Endothelial cell of umbilical vein (primary cell): ENCODE measurements at regions not wholly inside any gene's neighbourhood (a gene's known extent, or its start where the extent isn't known, plus 50 kb on each side); places are given as distances from the start of the nearest gene placed in this dataset.

ENCODE experiments used
- BruUV-seq: library from RNA; stranded (reverse); fragments of 400-500 nt; replicated peaks from 2 replicates; lab custom pipeline; 2021; lab: Mats Ljungman, UMichigan
- CTCF ChIA-PET: fragments of 300-600, 350-600 bp; sonication (Branson Sonifier 250); formaldehyde crosslinking; loops from one replicate; lab custom pipeline; 2021; ENCODE audit warnings: antibody characterized with exemption, inconsistent platforms; lab: Charles Lee
- POLR2A ChIA-PET: fragments of 300-600, 350-600 bp; sonication (Branson Sonifier 250); formaldehyde crosslinking; loops from one replicate; lab custom pipeline; 2021; ENCODE audit warnings: antibody characterized with exemption, inconsistent platforms; lab: Charles Lee
- DNase-seq: peaks from one replicate; pipeline ENCODE4 v3.0.0-alpha.2; 2011; ENCODE audit warnings: low read depth, low spot score
- FAIRE-seq: peaks from 2 replicates; lab custom pipeline; 2011; peaks lifted over from hg19 to GRCh38; lab: Jason Lieb, UNC
- H2AFZ ChIP-seq: 2 replicates; pipeline ENCODE4 v1.6.0; 2012; ENCODE audit warnings: low read depth, low read length, control low read depth, inconsistent platforms
- H3K27ac ChIP-seq: 2 replicates; pipeline ENCODE4 v1.5.1; 2011; ENCODE audit warnings: low read depth, mild to moderate bottlenecking, control low read depth, low read length, moderate library complexity; ENCODE audit not compliant: insufficient read depth
- H3K27me3 ChIP-seq, 2 experiments: 2 replicates each; pipeline versions ENCODE4 v1.6.0 to v1.6.1; 2011; ENCODE audit warnings: low read length in 2 of 2, mixed read lengths in 1 of 2; ENCODE audit not compliant: control insufficient read depth in 2 of 2, insufficient read depth in 2 of 2
- H3K36me3 ChIP-seq, 2 experiments: 2 replicates in 1 of 2; 3 replicates in 1 of 2; pipeline ENCODE4 v1.5.1; 2011; ENCODE audit warnings: low read length in 2 of 2, mild to moderate bottlenecking in 1 of 2, moderate library complexity in 1 of 2; ENCODE audit not compliant: control insufficient read depth in 2 of 2, insufficient read depth in 2 of 2; ENCODE audit errors: extremely low read depth in 1 of 2
- H3K4me1 ChIP-seq: 3 replicates; pipeline ENCODE4 v1.5.1; 2011; ENCODE audit warnings: mild to moderate bottlenecking, low read length; ENCODE audit not compliant: control insufficient read depth, insufficient read depth; ENCODE audit errors: extremely low read depth
- H3K4me2 ChIP-seq: 2 replicates; pipeline ENCODE4 v1.6.1; 2011; ENCODE audit warnings: low read length, control low read depth, mixed read lengths; ENCODE audit not compliant: insufficient read depth
- H3K4me3 ChIP-seq, 3 experiments: fragments of 200-600 bp in 1 of 3; sonication (generic), shearing (Covaris generic) in 1 of 3; replicated peaks in 1 of 3; 2 replicates each; pipeline ENCODE4 v1.5.1; 2011 to 2016; ENCODE audit warnings: control low read depth in 3 of 3, low read length in 3 of 3, mild to moderate bottlenecking in 2 of 3, inconsistent platforms in 1 of 3, low read depth in 1 of 3, moderate library complexity in 1 of 3; ENCODE audit not compliant: insufficient read depth in 1 of 3
- H3K79me2 ChIP-seq: 2 replicates; pipeline ENCODE4 v1.6.0; 2012; ENCODE audit warnings: low read length, inconsistent platforms; ENCODE audit not compliant: control insufficient read depth, insufficient read depth
- H3K9ac ChIP-seq: replicated peaks from 2 replicates; pipeline ENCODE3; 2011; ENCODE audit warnings: low read length, control low read depth; ENCODE audit not compliant: insufficient read depth; ENCODE audit errors: extremely low read depth
- H3K9me1 ChIP-seq: replicated peaks from 3 replicates; pipeline ENCODE4 v1.6.0; 2011; ENCODE audit warnings: mild to moderate bottlenecking, low read length; ENCODE audit not compliant: control insufficient read depth, insufficient read depth; ENCODE audit errors: extremely low read depth
- H3K9me3 ChIP-seq: replicated peaks from 2 replicates; pipeline ENCODE4 v1.5.1; 2012; ENCODE audit warnings: low read length, inconsistent platforms; ENCODE audit not compliant: control insufficient read depth, insufficient read depth
- H4K20me1 ChIP-seq: replicated peaks from 2 replicates; pipeline ENCODE3; 2011; ENCODE audit warnings: mild to moderate bottlenecking, low read length; ENCODE audit not compliant: control insufficient read depth, insufficient read depth; ENCODE audit errors: extremely low read depth
- EZH2 ChIP-seq: IDR thresholded peaks from 2 replicates; pipeline ENCODE4 v1.6.1; 2012; ENCODE audit warnings: borderline replicate concordance, low read depth, mild to moderate bottlenecking, moderate library complexity, low read length, inconsistent platforms; ENCODE audit not compliant: severe bottlenecking
- FOS ChIP-seq: IDR thresholded peaks from 2 replicates; pipeline ENCODE4 v1.6.1; 2011; ENCODE audit warnings: mild to moderate bottlenecking, low read length, moderate library complexity, borderline replicate concordance; ENCODE audit not compliant: insufficient read depth
- GATA2 ChIP-seq: IDR thresholded peaks from 2 replicates; pipeline ENCODE4 v1.7.0; 2011; ENCODE audit warnings: low read depth, mild to moderate bottlenecking, moderate library complexity, mixed read lengths, low read length; ENCODE audit not compliant: insufficient read length, insufficient read depth
- JUN ChIP-seq: IDR thresholded peaks from 2 replicates; pipeline ENCODE4 v1.6.1; 2011; ENCODE audit warnings: borderline replicate concordance, low read depth; ENCODE audit not compliant: insufficient read length, insufficient read depth
- MAX ChIP-seq: IDR thresholded peaks from 2 replicates; pipeline ENCODE4 v1.6.1; 2011; ENCODE audit not compliant: insufficient read depth, insufficient read length
- MYC ChIP-seq: IDR thresholded peaks from one replicate; pipeline ENCODE4 v1.6.1; 2011; ENCODE audit warnings: mild to moderate bottlenecking, low read depth, low read length
- POLR2A ChIP-seq: IDR thresholded peaks from 2 replicates; pipeline ENCODE4 v1.6.1; 2012; ENCODE audit warnings: low read depth, mild to moderate bottlenecking, control low read depth, low read length
- POLR2AphosphoS5 ChIP-seq: IDR thresholded peaks from 2 replicates; pipeline ENCODE4 v1.6.1; 2012; ENCODE audit warnings: low read depth, mild to moderate bottlenecking, control low read depth, low read length, moderate library complexity; ENCODE audit not compliant: insufficient read depth
- dilution Hi-C: fragments of 300-500 bp; cut with MboI; formaldehyde crosslinking; loops from one replicate; pipeline ENCODE4 v1.15.0; 2019; ENCODE audit warnings: low sequenced_read_pairs; ENCODE audit not compliant: extremely low pct_ligation_motif_present
- intact Hi-C: fragments of 100-400 bp; cut with micrococcal nuclease; formaldehyde crosslinking; loops from one replicate; pipeline ENCODE4 v1.10.0; 2022
- TF ChIP-seq, protein P1 (sequence below), 2 donors: IDR thresholded peaks; 1 replicate in 1 of 2; 2 replicates in 1 of 2; pipeline ENCODE4 v1.5.1; 2011; ENCODE audit warnings: low read length in 2 of 2, mild to moderate bottlenecking in 2 of 2, moderate library complexity in 2 of 2, control low read depth in 1 of 2, inconsistent platforms in 1 of 2, low read depth in 1 of 2; ENCODE audit not compliant: insufficient read depth in 1 of 2; ENCODE audit errors: extremely low read depth in 1 of 2

DNA sequence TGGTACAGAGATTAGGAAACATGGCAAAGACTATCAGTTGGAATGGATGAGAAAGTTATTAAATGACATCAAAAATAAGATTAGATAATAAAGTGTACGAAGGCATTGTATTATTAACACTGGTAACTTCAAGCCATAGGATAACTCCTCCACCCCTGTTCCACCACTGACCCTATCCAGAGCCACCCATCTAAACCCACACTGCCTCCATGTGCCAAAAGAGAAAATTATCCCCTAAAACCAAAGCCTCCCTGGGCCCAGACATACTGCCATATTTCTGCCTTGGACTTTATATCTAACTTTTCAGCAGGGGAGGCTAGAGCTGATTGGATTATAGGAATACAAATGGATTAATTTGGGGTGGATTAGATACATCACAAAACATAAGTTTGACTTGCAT lies 443.7 kb downstream of the BCL11A start:
- POLR2A ChIA-PET = no interaction called here
- CTCF ChIA-PET = no interaction called here

More for the DNA sequence above, 443.7 kb downstream of the BCL11A start:
- intact Hi-C loops = no loop called here
- TF ChIP-seq MAX (no peak), POLR2AphosphoS5 (no peak), JUN (no peak), EZH2 (no peak), MYC (no peak), FOS (no peak), GATA2 (no peak), POLR2A (no peak)
- TF ChIP-seq, protein P1, sequence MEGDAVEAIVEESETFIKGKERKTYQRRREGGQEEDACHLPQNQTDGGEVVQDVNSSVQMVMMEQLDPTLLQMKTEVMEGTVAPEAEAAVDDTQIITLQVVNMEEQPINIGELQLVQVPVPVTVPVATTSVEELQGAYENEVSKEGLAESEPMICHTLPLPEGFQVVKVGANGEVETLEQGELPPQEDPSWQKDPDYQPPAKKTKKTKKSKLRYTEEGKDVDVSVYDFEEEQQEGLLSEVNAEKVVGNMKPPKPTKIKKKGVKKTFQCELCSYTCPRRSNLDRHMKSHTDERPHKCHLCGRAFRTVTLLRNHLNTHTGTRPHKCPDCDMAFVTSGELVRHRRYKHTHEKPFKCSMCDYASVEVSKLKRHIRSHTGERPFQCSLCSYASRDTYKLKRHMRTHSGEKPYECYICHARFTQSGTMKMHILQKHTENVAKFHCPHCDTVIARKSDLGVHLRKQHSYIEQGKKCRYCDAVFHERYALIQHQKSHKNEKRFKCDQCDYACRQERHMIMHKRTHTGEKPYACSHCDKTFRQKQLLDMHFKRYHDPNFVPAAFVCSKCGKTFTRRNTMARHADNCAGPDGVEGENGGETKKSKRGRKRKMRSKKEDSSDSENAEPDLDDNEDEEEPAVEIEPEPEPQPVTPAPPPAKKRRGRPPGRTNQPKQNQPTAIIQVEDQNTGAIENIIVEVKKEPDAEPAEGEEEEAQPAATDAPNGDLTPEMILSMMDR (IDR thresholded peaks at IDR 0.05; ENCODE audit: extremely low read depth in 1 of 2, insufficient read depth in 1 of 2, low read depth in 1 of 2, low read length in 2 of 2) = no peak
- Histone ChIP-seq H3K9ac (no peak overlapping the region), H3K9me3 (peaks cover 2% of the 10 kb centered on the region), H3K4me1 (no peaks in the 10 kb centered on the region), H3K27ac (no peak overlapping the region), H3K4me2 (no peak overlapping the region), H3K36me3 (no peaks in the 10 kb centered on the region), H3K79me2 (no peaks in the 10 kb centered on the region), H3K9me1 (no peaks in the 10 kb centered on the region), H4K20me1 (no peaks in the 10 kb centered on the region), H3K27me3 (no peaks in the 10 kb centered on the region), H2AFZ (no peak overlapping the region), H3K4me3 (no peak overlapping the region)
- dilution Hi-C loops = no loop called here
- FAIRE-seq = no peak
- no peak for DNase-seq
- no TSS peak for BruUV-seq
